PC-9 (cell line): ENCODE measurements at regions not wholly inside any gene's neighbourhood (a gene's known extent, or its start where the extent isn't known, plus 50 kb on each side); places are given as distances from the start of the nearest gene placed in this dataset.

Experiments
- BruUV-seq: library from RNA; stranded (reverse); fragments of 400-500 nt; replicated peaks from 2 replicates; lab custom pipeline; 2021; lab: Mats Ljungman, UMichigan
- CTCF ChIA-PET: fragments of 300-600 bp; sonication (Branson Sonifier 250); formaldehyde crosslinking; loops from one replicate; lab custom pipeline; 2022; ENCODE audit warnings: antibody characterized with exemption; lab: Charles Lee
- POLR2A ChIA-PET: fragments of 300-600 bp; sonication (Branson Sonifier 250); formaldehyde crosslinking; loops from one replicate; lab custom pipeline; 2022; ENCODE audit warnings: antibody characterized with exemption; ENCODE audit not compliant: unreplicated experiment; lab: Charles Lee
- DNase-seq, 2 experiments: peaks; one replicate each; pipeline versions ENCODE4 v3.0.0 to v3.0.0-alpha.2; 2015 to 2022; ENCODE audit warnings: mixed read lengths in 1 of 2
- H2AFZ ChIP-seq: fragments of 200-600 bp; sonication (generic); 2 replicates; pipeline ENCODE4 v1.8.1; 2017; ENCODE audit warnings: antibody characterized with exemption
- H3F3A ChIP-seq: fragments of 200-600 bp; sonication (generic); 2 replicates; pipeline ENCODE4 v1.8.1; 2017; ENCODE audit warnings: antibody characterized with exemption, mild to moderate bottlenecking, low read depth; ENCODE audit not compliant: insufficient read depth
- H3K27ac ChIP-seq: fragments of 200-600 bp; sonication (generic); 2 replicates; pipeline ENCODE4 v1.6.1; 2016; ENCODE audit warnings: mixed run types
- H3K27me3 ChIP-seq: fragments of 200-600 bp; sonication (generic); 2 replicates; pipeline ENCODE4 v1.6.1; 2016; ENCODE audit warnings: low read depth, mixed run types; ENCODE audit not compliant: insufficient read depth
- H3K36me3 ChIP-seq: fragments of 200-600 bp; sonication (generic); 2 replicates; pipeline ENCODE4 v1.6.1; 2016; ENCODE audit warnings: low read depth, mixed run types
- H3K4me1 ChIP-seq: fragments of 200-600 bp; sonication (generic); replicated peaks from 2 replicates; pipeline ENCODE4 v1.6.1; 2016; ENCODE audit warnings: mixed run types; ENCODE audit not compliant: insufficient read depth
- H3K4me2 ChIP-seq: fragments of 200-600 bp; sonication (generic); 2 replicates; pipeline ENCODE4 v1.6.1; 2017; ENCODE audit warnings: mixed run types
- H3K4me3 ChIP-seq: fragments of 200-600 bp; sonication (generic); 2 replicates; pipeline ENCODE4 v1.6.1; 2016; ENCODE audit warnings: mixed run types
- H3K79me2 ChIP-seq: fragments of 200-600 bp; sonication (generic); 2 replicates; pipeline ENCODE4 v1.6.1; 2017; ENCODE audit warnings: low read depth, mixed run types
- H3K9me2 ChIP-seq: fragments of 200-600 bp; sonication (generic); 2 replicates; pipeline ENCODE4 v1.8.1; 2017; ENCODE audit warnings: mild to moderate bottlenecking; ENCODE audit not compliant: insufficient read depth
- H3K9me3 ChIP-seq: fragments of 200-600 bp; sonication (generic); 2 replicates; pipeline ENCODE4 v1.8.1; 2016; ENCODE audit warnings: low read depth; ENCODE audit not compliant: insufficient read depth
- H4K20me1 ChIP-seq: fragments of 200-600 bp; sonication (generic); 2 replicates; pipeline ENCODE4 v1.8.1; 2017; ENCODE audit not compliant: insufficient read depth
- EZH2 ChIP-seq: fragments of 200-600 bp; sonication (generic); IDR thresholded peaks from 2 replicates; pipeline ENCODE4 v1.8.0; 2017; ENCODE audit warnings: antibody characterized with exemption, low read depth
- intact Hi-C: fragments of 100-400 bp; cut with micrococcal nuclease; formaldehyde crosslinking; loops from one replicate; pipeline ENCODE4 v1.10.0; 2022; ENCODE audit not compliant: unreplicated experiment
- TF ChIP-seq, protein P1 (sequence below): fragments of 200-600 bp; sonication (generic); conservative IDR thresholded peaks from 2 replicates; pipeline ENCODE4 v1.6.1; 2017; ENCODE audit warnings: mixed run types, antibody characterized with exemption, mild to moderate bottlenecking, moderate library complexity

DNA sequence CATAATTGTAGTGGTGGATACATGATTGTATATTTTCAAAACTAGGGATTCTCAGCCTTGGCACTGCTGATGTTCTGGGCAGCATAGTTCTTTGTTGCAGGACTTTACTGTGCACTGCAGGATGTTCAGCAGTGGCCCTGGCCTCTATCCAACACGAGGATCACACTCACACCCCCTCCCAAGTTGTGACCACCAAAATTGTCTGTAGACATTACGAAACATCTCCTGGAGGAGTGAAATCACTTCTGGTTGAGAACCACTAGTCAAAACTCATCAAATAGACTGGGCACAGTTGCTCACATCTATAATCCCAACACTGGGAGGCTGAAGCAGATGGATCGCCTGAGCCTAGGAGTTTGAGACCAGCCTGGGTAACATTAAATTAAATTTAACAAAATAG, 123.1 kb upstream of the CDYL start:
- TF ChIP-seq, protein P1, sequence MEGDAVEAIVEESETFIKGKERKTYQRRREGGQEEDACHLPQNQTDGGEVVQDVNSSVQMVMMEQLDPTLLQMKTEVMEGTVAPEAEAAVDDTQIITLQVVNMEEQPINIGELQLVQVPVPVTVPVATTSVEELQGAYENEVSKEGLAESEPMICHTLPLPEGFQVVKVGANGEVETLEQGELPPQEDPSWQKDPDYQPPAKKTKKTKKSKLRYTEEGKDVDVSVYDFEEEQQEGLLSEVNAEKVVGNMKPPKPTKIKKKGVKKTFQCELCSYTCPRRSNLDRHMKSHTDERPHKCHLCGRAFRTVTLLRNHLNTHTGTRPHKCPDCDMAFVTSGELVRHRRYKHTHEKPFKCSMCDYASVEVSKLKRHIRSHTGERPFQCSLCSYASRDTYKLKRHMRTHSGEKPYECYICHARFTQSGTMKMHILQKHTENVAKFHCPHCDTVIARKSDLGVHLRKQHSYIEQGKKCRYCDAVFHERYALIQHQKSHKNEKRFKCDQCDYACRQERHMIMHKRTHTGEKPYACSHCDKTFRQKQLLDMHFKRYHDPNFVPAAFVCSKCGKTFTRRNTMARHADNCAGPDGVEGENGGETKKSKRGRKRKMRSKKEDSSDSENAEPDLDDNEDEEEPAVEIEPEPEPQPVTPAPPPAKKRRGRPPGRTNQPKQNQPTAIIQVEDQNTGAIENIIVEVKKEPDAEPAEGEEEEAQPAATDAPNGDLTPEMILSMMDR: no peak
- no peak for TF ChIP-seq EZH2
- Histone ChIP-seq H4K20me1 (no peaks in the 10 kb centered on the region), H3K9me3 (no peaks in the 10 kb centered on the region), H3K4me1 (peaks cover 4% of the 10 kb centered on the region; the same call in 1 of the 2 replicates), H3K79me2 (no peaks in the 10 kb centered on the region), H3K9me2 (no peaks in the 10 kb centered on the region), H3K27me3 (no peaks in the 10 kb centered on the region), H3K36me3 (no peaks in the 10 kb centered on the region), H3F3A (no peaks in the 10 kb centered on the region), H2AFZ (no peak overlapping the region), H3K4me2 (no peak overlapping the region), H3K27ac (no peak overlapping the region), H3K4me3 (no peak overlapping the region)
- no TSS peak for BruUV-seq
- intact Hi-C loops: no loop called here
- CTCF ChIA-PET: no interaction called here
- DNase-seq: no peak
- POLR2A ChIA-PET: no interaction called here

DNA sequence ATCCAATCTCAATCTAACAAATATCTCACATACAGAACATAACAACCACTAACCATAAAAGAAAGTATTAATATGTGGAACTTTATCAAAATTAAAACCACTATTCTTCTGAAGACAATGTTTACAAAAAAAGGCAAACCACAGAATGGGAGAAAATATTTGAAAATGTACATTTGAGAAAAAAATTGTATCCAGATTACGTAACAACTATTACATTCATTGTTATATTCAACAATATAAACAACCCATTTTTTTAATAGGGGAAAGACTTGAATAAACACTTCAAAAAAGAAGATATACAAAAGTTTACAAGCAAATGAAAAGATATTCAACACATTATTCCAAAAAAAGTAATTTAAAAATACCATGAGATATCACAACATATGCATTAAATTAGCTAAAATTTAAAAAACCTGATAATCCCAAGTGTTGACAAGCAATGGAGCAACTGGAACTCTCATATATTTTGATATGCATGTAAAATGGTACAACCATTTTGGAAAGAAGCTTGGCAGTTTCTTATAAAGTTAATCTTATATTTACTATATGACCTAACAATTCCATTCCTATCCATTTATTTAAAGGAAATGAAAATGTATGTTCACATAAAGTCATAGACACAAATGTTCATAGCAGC, 124.3 kb upstream of the CDYL start:
- TF ChIP-seq, protein P1: no peak
- no peak for TF ChIP-seq EZH2
- no TSS peak for BruUV-seq
- Histone ChIP-seq H4K20me1 (no peaks in the 10 kb centered on the region), H3K4me2 (no peak overlapping the region), H3K4me1 (peaks cover 8% of the 10 kb centered on the region; the same call in 1 of the 2 replicates), H3K27me3 (no peaks in the 10 kb centered on the region), H3K79me2 (no peaks in the 10 kb centered on the region), H3K9me2 (no peaks in the 10 kb centered on the region), H3K9me3 (no peaks in the 10 kb centered on the region), H3K4me3 (no peak overlapping the region), H2AFZ (no peak overlapping the region), H3K36me3 (no peaks in the 10 kb centered on the region), H3F3A (no peaks in the 10 kb centered on the region), H3K27ac (no peak overlapping the region)
- intact Hi-C loops: no loop called here
- no peak for DNase-seq
- ChIA-PET CTCF (interaction anchor here (0.6 kb wide), 1 partner anchor 19 kb away, joined by 3 read pairs; no protein-coding TSS in a partner anchor), POLR2A (no interaction called here)

DNA sequence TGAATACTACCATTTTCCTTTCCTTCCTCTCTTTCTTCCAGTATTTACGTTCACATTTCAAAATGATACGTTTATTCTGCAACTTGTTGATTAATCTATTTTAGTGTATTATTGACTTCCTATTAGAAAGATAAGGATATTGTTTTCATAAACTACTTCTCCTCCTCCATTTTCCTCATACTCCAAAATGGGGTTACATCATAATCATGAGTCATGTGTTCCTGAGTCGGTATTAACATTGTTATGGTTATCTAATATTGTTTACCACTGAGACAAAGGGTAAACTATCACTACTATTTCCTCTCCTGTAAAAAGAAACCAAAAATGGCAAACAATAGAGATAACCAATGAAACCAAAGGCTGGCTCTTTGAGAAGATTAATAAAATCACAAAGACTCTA, 126.5 kb upstream of the CDYL start:
- Histone ChIP-seq H3K4me2 (no peak overlapping the region), H3K27me3 (no peaks in the 10 kb centered on the region), H2AFZ (no peak overlapping the region), H3F3A (no peaks in the 10 kb centered on the region), H3K4me1 (peaks cover 12% of the 10 kb centered on the region; the same call in 1 of the 2 replicates), H4K20me1 (no peaks in the 10 kb centered on the region), H3K9me3 (no peaks in the 10 kb centered on the region), H3K4me3 (no peak overlapping the region), H3K9me2 (no peaks in the 10 kb centered on the region), H3K79me2 (no peaks in the 10 kb centered on the region), H3K36me3 (no peaks in the 10 kb centered on the region), H3K27ac (no peak overlapping the region)
- intact Hi-C loops: loop anchor here (5.0 to 10.0 kb wide), 3 partner anchors 47 to 262 kb away; partner anchors contain the start of gene CDYL
- no TSS peak for BruUV-seq
- no peak for TF ChIP-seq EZH2
- TF ChIP-seq, protein P1: no peak
- ChIA-PET POLR2A (no interaction called here), CTCF (no interaction called here)
- no peak for DNase-seq
